Embryonic facial prominence (tissue), 1 donor: ENCODE measurements at regions not wholly inside any gene's neighbourhood (a gene's known extent, or its start where the extent isn't known, plus 50 kb on each side); places are given as distances from the start of the nearest gene placed in this dataset.

Experiments used
- DNase-seq: peaks from one replicate; pipeline ENCODE4 v3.0.0-alpha.2; 2016; ENCODE audit errors: extremely low spot score

GRCh38 chr11:28417601-28418323 lies 309.6 kb downstream of the METTL15 start:
- no peak for DNase-seq

GRCh38 chr11:28412029-28412428 lies 303.8 kb downstream of the METTL15 start:
- no peak for DNase-seq

- no peak for DNase-seq
Observed at GRCh38 chr11:28401446-28401845, 293.3 kb downstream of the METTL15 start.

- no peak for DNase-seq
Observed at GRCh38 chr11:28400331-28401100, 292.3 kb downstream of the METTL15 start.

- no peak for DNase-seq
Observed at GRCh38 chr11:28393348-28393747, 285.2 kb downstream of the METTL15 start.

- DNase-seq = no peak
Observed at GRCh38 chr11:28384418-28384817, 276.2 kb downstream of the METTL15 start.

- no peak for DNase-seq
Observed at GRCh38 chr11:28383456-28383855, 275.3 kb downstream of the METTL15 start.
